BE2C (cell line): ENCODE measurements at regions not wholly inside any gene's neighbourhood (a gene's known extent, or its start where the extent isn't known, plus 50 kb on each side); places are given as distances from the start of the nearest gene placed in this dataset.

Source experiments
- DNase-seq: peaks from one replicate; pipeline ENCODE4 v3.0.0-alpha.2; 2020
- H3K27me3 ChIP-seq: fragments of 250-450 bp; sonication (Bioruptor Pico); 2 replicates; pipeline ENCODE4 v1.5.1; 2020; ENCODE audit warnings: mild to moderate bottlenecking
- H3K36me3 ChIP-seq: fragments of 250-450 bp; sonication (Bioruptor Pico); 2 replicates; pipeline ENCODE4 v1.5.1; 2020; ENCODE audit warnings: mild to moderate bottlenecking
- H3K4me1 ChIP-seq: fragments of 250-450 bp; sonication (Bioruptor Pico); 2 replicates; pipeline ENCODE4 v1.5.1; 2020
- H3K4me3 ChIP-seq: 2 replicates; pipeline ENCODE4 v1.5.1; 2011; ENCODE audit warnings: low read depth, low read length
- H3K9me3 ChIP-seq: fragments of 250-450 bp; sonication (Bioruptor Pico); 2 replicates; pipeline ENCODE4 v1.5.1; 2020
- TF ChIP-seq, protein P1 (sequence below): IDR thresholded peaks from 2 replicates; pipeline ENCODE4 v1.5.1; 2012; ENCODE audit warnings: mild to moderate bottlenecking, low read depth, low read length

DNA sequence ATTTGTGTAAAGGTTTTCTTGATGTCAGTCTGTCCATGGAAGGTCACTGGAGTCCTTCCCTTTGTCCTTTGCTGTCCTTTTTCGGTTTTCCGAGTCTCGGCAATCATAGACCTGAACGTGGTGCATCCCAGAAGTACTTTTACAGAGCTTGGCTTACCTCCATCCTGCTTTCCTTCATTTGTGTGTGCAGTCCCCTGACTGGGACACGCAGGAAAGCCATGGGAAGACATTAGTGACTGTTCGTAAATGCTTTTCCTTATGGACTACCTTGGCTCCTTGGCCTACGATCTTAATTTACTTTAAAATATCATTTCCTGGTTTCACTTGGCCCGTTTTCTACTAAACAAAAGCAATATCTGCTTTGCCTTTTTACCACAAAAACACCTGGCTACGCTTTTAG is 328.4 kb upstream of the RARB start:
- H3K9me3 ChIP-seq, result no peaks in the 10 kb centered on the region
- H3K4me1 ChIP-seq, result no peaks in the 10 kb centered on the region
- H3K36me3 ChIP-seq, result no peaks in the 10 kb centered on the region
- no peak overlapping the region for H3K4me3 ChIP-seq
- TF ChIP-seq, protein P1, sequence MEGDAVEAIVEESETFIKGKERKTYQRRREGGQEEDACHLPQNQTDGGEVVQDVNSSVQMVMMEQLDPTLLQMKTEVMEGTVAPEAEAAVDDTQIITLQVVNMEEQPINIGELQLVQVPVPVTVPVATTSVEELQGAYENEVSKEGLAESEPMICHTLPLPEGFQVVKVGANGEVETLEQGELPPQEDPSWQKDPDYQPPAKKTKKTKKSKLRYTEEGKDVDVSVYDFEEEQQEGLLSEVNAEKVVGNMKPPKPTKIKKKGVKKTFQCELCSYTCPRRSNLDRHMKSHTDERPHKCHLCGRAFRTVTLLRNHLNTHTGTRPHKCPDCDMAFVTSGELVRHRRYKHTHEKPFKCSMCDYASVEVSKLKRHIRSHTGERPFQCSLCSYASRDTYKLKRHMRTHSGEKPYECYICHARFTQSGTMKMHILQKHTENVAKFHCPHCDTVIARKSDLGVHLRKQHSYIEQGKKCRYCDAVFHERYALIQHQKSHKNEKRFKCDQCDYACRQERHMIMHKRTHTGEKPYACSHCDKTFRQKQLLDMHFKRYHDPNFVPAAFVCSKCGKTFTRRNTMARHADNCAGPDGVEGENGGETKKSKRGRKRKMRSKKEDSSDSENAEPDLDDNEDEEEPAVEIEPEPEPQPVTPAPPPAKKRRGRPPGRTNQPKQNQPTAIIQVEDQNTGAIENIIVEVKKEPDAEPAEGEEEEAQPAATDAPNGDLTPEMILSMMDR, result no peak
- H3K27me3 ChIP-seq, result no peaks in the 10 kb centered on the region
- DNase-seq, result no peak

- TF ChIP-seq, protein P1, result no peak
- Histone ChIP-seq H3K9me3 (no peaks in the 10 kb centered on the region), H3K36me3 (no peaks in the 10 kb centered on the region), H3K4me3 (no peak overlapping the region), H3K4me1 (no peaks in the 10 kb centered on the region), H3K27me3 (no peaks in the 10 kb centered on the region)
- no peak for DNase-seq
Observed at GRCh38 chr3:25103391-25103790, 324.7 kb upstream of the RARB start.

GRCh38 chr3:25107918-25108617 is 320.0 kb upstream of the RARB start:
- no peaks in the 10 kb centered on the region for H3K36me3 ChIP-seq
- TF ChIP-seq, protein P1, result no peak
- H3K9me3 ChIP-seq, result no peaks in the 10 kb centered on the region
- no peaks in the 10 kb centered on the region for H3K4me1 ChIP-seq
- H3K27me3 ChIP-seq, result no peaks in the 10 kb centered on the region
- no peak for DNase-seq
- H3K4me3 ChIP-seq, result no peak overlapping the region

GRCh38 chr3:25110642-25111041 is 317.4 kb upstream of the RARB start:
- Histone ChIP-seq H3K4me1 (no peaks in the 10 kb centered on the region), H3K4me3 (no peak overlapping the region), H3K36me3 (no peaks in the 10 kb centered on the region), H3K9me3 (no peaks in the 10 kb centered on the region), H3K27me3 (no peaks in the 10 kb centered on the region)
- DNase-seq, result no peak
- TF ChIP-seq, protein P1, result no peak

DNA sequence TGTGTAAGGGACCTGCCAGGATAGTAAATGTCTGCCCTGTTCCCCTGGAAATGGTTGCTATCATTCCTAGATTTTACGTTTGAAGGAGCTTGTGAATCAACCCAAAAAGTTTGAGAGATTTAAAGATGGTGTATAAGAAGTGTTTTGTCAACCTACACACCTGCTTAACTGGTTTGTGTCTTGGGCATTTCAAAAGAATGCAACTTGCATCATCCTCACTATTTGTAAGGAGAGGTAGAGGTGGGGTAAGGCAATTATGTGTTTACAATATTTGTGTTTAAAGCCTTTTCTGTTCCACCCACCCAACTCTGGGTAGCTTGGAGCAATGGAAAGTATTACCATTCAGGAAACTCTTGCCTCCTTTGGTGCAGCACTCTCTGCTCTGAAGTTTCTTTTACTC is 314.2 kb upstream of the RARB start:
- Histone ChIP-seq H3K36me3 (no peaks in the 10 kb centered on the region), H3K4me3 (no peak overlapping the region), H3K9me3 (no peaks in the 10 kb centered on the region), H3K27me3 (no peaks in the 10 kb centered on the region), H3K4me1 (no peaks in the 10 kb centered on the region)
- no peak for DNase-seq
- TF ChIP-seq, protein P1, result no peak

GRCh38 chr3:25114532-25114931 is 313.5 kb upstream of the RARB start:
- TF ChIP-seq, protein P1, result no peak
- no peaks in the 10 kb centered on the region for H3K9me3 ChIP-seq
- no peaks in the 10 kb centered on the region for H3K27me3 ChIP-seq
- H3K4me3 ChIP-seq, result no peak overlapping the region
- no peak for DNase-seq
- no peaks in the 10 kb centered on the region for H3K4me1 ChIP-seq
- no peaks in the 10 kb centered on the region for H3K36me3 ChIP-seq
